Osteoblast (primary cell): ENCODE measurements at regions not wholly inside any gene's neighbourhood (a gene's known extent, or its start where the extent isn't known, plus 50 kb on each side); places are given as distances from the start of the nearest gene placed in this dataset.

Experiments used
- DNase-seq: peaks from one replicate; pipeline ENCODE4 v3.0.0; 2011; ENCODE audit warnings: low spot score, mixed read lengths; ENCODE audit not compliant: insufficient read length; ENCODE audit errors: missing footprints
- H2AFZ ChIP-seq: 2 replicates; pipeline ENCODE4 v1.6.0; 2011; ENCODE audit warnings: mild to moderate bottlenecking, low read length
- H3K27ac ChIP-seq: 2 replicates; pipeline ENCODE4 v1.5.1; 2011; ENCODE audit warnings: mild to moderate bottlenecking, low read depth, low read length, moderate library complexity
- H3K27me3 ChIP-seq: 2 replicates; pipeline ENCODE4 v1.6.0; 2012; ENCODE audit warnings: mild to moderate bottlenecking, control low read depth, inconsistent platforms, low read length, moderate library complexity; ENCODE audit not compliant: insufficient read depth
- H3K36me3 ChIP-seq: 2 replicates; pipeline ENCODE4 v1.5.1; 2011; ENCODE audit warnings: mild to moderate bottlenecking, low read length, control low read depth, moderate library complexity; ENCODE audit not compliant: insufficient read depth
- H3K4me1 ChIP-seq: 2 replicates; pipeline ENCODE4 v1.5.1; 2011; ENCODE audit warnings: mild to moderate bottlenecking, low read length, control low read depth, moderate library complexity; ENCODE audit not compliant: insufficient read depth
- H3K4me2 ChIP-seq: 2 replicates; pipeline ENCODE4 v1.6.0; 2011; ENCODE audit warnings: mild to moderate bottlenecking, low read length; ENCODE audit not compliant: insufficient read depth
- H3K4me3 ChIP-seq: fragments of 200-600 bp; sonication (generic); 3 replicates; pipeline ENCODE4 v1.5.1; 2012; ENCODE audit warnings: mild to moderate bottlenecking, low read length, inconsistent platforms; ENCODE audit not compliant: insufficient read depth
- H3K79me2 ChIP-seq: 2 replicates; pipeline ENCODE4 v1.6.0; 2012; ENCODE audit warnings: mild to moderate bottlenecking, low read length, control low read depth, inconsistent platforms; ENCODE audit not compliant: insufficient read depth
- H3K9me3 ChIP-seq: 2 replicates; pipeline ENCODE4 v1.5.1; 2011; ENCODE audit warnings: low read depth, low read length, control low read depth
- H4K20me1 ChIP-seq: 2 replicates; pipeline ENCODE4 v1.6.0; 2012; ENCODE audit warnings: mild to moderate bottlenecking, low read length, control low read depth; ENCODE audit not compliant: insufficient read depth
- TF ChIP-seq, protein P1 (sequence below): IDR thresholded peaks from 2 replicates; pipeline ENCODE4 v1.5.1; 2011; ENCODE audit warnings: mild to moderate bottlenecking, low read depth, low read length, moderate library complexity; ENCODE audit errors: extremely low read depth

DNA sequence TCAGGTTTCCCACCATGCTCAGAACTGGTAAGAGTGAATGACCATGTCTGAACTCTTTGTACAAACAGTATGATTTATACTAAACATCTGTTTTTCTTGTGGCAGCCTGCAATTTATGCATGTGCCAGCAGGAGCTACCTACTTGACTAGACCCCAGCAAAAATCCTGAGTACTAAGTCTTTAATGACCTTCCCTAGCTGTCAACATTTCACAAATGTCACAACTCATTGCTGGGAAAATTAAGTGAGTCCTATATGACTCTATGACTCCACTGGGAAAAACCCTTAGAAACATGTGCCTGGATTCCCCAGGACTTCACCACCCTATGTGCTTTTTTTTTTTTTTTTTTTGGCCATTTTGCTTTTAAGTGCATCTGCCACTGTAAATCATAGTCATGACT lies 1225.8 kb downstream of the SUCLG1 start:
- no peaks in the 10 kb centered on the region for H3K79me2 ChIP-seq
- no peak overlapping the region for H3K4me3 ChIP-seq
- TF ChIP-seq, protein P1, sequence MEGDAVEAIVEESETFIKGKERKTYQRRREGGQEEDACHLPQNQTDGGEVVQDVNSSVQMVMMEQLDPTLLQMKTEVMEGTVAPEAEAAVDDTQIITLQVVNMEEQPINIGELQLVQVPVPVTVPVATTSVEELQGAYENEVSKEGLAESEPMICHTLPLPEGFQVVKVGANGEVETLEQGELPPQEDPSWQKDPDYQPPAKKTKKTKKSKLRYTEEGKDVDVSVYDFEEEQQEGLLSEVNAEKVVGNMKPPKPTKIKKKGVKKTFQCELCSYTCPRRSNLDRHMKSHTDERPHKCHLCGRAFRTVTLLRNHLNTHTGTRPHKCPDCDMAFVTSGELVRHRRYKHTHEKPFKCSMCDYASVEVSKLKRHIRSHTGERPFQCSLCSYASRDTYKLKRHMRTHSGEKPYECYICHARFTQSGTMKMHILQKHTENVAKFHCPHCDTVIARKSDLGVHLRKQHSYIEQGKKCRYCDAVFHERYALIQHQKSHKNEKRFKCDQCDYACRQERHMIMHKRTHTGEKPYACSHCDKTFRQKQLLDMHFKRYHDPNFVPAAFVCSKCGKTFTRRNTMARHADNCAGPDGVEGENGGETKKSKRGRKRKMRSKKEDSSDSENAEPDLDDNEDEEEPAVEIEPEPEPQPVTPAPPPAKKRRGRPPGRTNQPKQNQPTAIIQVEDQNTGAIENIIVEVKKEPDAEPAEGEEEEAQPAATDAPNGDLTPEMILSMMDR: no peak
- H4K20me1 ChIP-seq: no peaks in the 10 kb centered on the region
- H3K9me3 ChIP-seq: no peaks in the 10 kb centered on the region
- no peak overlapping the region for H3K4me2 ChIP-seq
- no peak overlapping the region for H3K27ac ChIP-seq
- no peaks in the 10 kb centered on the region for H3K36me3 ChIP-seq
- H3K27me3 ChIP-seq: no peaks in the 10 kb centered on the region
- DNase-seq: no peak
- no peaks in the 10 kb centered on the region for H3K4me1 ChIP-seq
- no peak overlapping the region for H2AFZ ChIP-seq

DNA sequence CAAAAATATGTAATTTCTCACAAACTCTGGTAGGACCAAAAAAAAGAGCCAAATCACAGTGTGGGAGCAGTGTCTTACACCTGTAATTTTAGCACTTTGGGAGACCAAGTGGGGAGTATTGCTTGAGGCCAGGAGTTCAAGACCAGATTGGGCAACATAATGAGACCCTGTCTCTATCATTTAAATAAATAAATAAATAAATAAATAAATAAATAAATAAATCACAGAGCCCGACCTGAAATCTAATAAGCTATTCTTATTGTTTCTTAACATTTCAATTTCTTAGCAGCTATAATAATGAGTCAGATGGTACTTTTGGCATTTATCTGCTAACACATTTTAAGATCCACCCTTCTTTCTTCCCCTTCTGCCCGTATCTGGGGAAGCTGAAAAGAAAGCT lies 1229.6 kb downstream of the SUCLG1 start:
- TF ChIP-seq, protein P1: no peak
- no peaks in the 10 kb centered on the region for H3K9me3 ChIP-seq
- no peaks in the 10 kb centered on the region for H3K27me3 ChIP-seq

DNA sequence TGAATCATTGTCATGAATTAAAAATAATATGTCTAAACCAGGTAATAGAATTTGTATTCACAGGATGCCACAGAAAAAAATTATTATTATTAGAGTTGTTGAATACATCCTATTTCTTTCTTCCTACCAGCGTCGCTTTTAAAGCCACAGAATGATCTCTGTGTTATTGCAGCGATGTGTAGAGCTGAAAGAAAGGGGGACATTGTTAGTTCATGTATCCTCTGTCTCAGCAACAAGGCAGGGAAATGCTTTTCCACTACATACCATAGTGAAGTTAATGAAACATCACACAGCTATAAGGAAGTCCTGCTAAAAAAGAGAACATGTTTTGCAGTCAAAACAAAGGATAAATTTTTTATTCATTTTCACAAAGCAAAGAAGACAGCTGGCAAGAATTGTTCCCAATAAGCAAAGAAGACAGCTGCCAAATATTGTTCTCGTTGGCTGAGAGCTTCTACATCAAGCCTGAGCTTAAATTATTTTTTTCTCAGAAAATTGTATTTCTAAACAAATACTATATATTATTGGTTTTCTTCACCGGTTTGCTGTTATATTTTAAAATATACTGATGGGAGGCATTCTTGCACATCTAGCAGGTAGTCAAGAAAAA lies 1234.4 kb downstream of the SUCLG1 start:
- no peaks in the 10 kb centered on the region for H3K27me3 ChIP-seq
- no peak for DNase-seq
- TF ChIP-seq, protein P1: no peak
- no peaks in the 10 kb centered on the region for H3K36me3 ChIP-seq
- H3K4me1 ChIP-seq: no peaks in the 10 kb centered on the region
- H2AFZ ChIP-seq: no peak overlapping the region
- no peak overlapping the region for H3K27ac ChIP-seq
- no peaks in the 10 kb centered on the region for H3K9me3 ChIP-seq
- no peaks in the 10 kb centered on the region for H4K20me1 ChIP-seq
- no peak overlapping the region for H3K4me2 ChIP-seq
- H3K4me3 ChIP-seq: no peak overlapping the region
- H3K79me2 ChIP-seq: no peaks in the 10 kb centered on the region

More for the DNA sequence above, 1229.6 kb downstream of the SUCLG1 start:
- Histone ChIP-seq H3K79me2 (no peaks in the 10 kb centered on the region), H3K4me3 (no peak overlapping the region), H3K4me1 (no peaks in the 10 kb centered on the region), H3K27ac (no peak overlapping the region), H4K20me1 (no peaks in the 10 kb centered on the region), H3K4me2 (no peak overlapping the region), H3K36me3 (no peaks in the 10 kb centered on the region), H2AFZ (no peak overlapping the region)
- no peak for DNase-seq

DNA sequence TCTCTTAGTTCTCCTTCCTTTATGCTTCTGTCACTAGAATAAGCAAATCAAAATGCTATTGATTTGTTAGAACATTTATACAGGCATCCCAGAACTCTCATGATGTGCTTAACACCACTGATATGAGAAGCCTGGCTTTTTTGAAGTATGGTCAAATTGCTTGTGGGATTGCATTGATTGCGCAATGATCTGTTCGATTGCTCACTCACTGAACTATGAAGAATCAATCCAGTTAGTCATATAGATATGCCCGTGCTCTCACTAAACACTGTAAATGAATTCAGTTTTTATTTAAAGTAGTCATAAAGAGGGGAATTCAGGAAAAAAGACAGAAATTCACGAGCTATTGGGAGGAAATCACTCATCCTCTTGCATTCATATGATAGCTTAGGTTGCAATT lies 1237.8 kb downstream of the SUCLG1 start:
- H2AFZ ChIP-seq: no peak overlapping the region
- H3K27ac ChIP-seq: no peak overlapping the region
- TF ChIP-seq, protein P1: no peak
- DNase-seq: no peak
- H3K9me3 ChIP-seq: no peaks in the 10 kb centered on the region
- H3K27me3 ChIP-seq: no peaks in the 10 kb centered on the region
- no peak overlapping the region for H3K4me3 ChIP-seq
- H3K4me1 ChIP-seq: no peaks in the 10 kb centered on the region
- no peaks in the 10 kb centered on the region for H3K79me2 ChIP-seq
- H4K20me1 ChIP-seq: no peaks in the 10 kb centered on the region
- no peaks in the 10 kb centered on the region for H3K36me3 ChIP-seq
- no peak overlapping the region for H3K4me2 ChIP-seq
